ENCODE measurements at regions not wholly inside any gene's neighbourhood (a gene's known extent, or its start where the extent isn't known, plus 50 kb on each side); places are given as distances from the start of the nearest gene placed in this dataset.

- Histone ChIP-seq H3K4me2 (ENCODE audit: insufficient read depth, low read length) (no peak overlapping the region), H3K36me3 (ENCODE audit: control insufficient read depth in 2 of 2, extremely low read depth in 1 of 2, insufficient read depth in 2 of 2, low read length in 2 of 2) (no peaks in the 10 kb centered on the region), H3K27me3 (ENCODE audit: control insufficient read depth in 2 of 2, insufficient read depth in 2 of 2, low read length in 2 of 2) (no peaks in the 10 kb centered on the region), H4K20me1 (replicated peaks; ENCODE audit: control insufficient read depth, extremely low read depth, insufficient read depth, low read length) (no peaks in the 10 kb centered on the region), H3K9me1 (replicated peaks; ENCODE audit: control insufficient read depth, extremely low read depth, insufficient read depth, low read length) (no peaks in the 10 kb centered on the region), H3K9ac (replicated peaks; ENCODE audit: extremely low read depth, insufficient read depth, low read length) (no peak overlapping the region), H3K79me2 (ENCODE audit: control insufficient read depth, insufficient read depth, low read length) (no peaks in the 10 kb centered on the region), H2AFZ (ENCODE audit: low read depth, low read length) (no peak overlapping the region), H3K4me3 (replicated peaks in 1 of 3; ENCODE audit: insufficient read depth in 1 of 3, low read depth in 1 of 3, low read length in 3 of 3) (no peak overlapping the region), H3K9me3 (replicated peaks; ENCODE audit: control insufficient read depth, insufficient read depth, low read length) (no peaks in the 10 kb centered on the region), H3K4me1 (ENCODE audit: control insufficient read depth, extremely low read depth, insufficient read depth, low read length) (no peaks in the 10 kb centered on the region), H3K27ac (ENCODE audit: insufficient read depth, low read depth, low read length) (no peak overlapping the region)
- DNase-seq (ENCODE audit: low read depth, low spot score) (no peak), FAIRE-seq (no peak)
- ChIA-PET CTCF (no interaction called here), POLR2A (no interaction called here)
- BruUV-seq (replicated peaks) = no TSS peak
- TF ChIP-seq CTCF (IDR thresholded peaks at IDR 0.05; ENCODE audit: extremely low read depth in 1 of 2, insufficient read depth in 1 of 2, low read depth in 1 of 2, low read length in 2 of 2) (no peak), FOS (IDR thresholded peaks at IDR 0.05; ENCODE audit: borderline replicate concordance, insufficient read depth, low read length) (no peak), MYC (IDR thresholded peaks at IDR 0.05; ENCODE audit: low read depth, low read length) (no peak), POLR2A (IDR thresholded peaks at IDR 0.05; ENCODE audit: low read depth, low read length) (no peak)
- dilution Hi-C loops (cut with MboI; ENCODE audit: extremely low pct_ligation_motif_present, low sequenced_read_pairs) (no loop called here), intact Hi-C loops (cut with micrococcal nuclease) (no loop called here)
Measured at GRCh38 chr9:109709866-109710265, 70.1 kb upstream of the PALM2AKAP2 start.

GRCh38 chr9:109710830-109711229 lies 69.2 kb upstream of the PALM2AKAP2 start:
- Histone ChIP-seq H3K4me3 (replicated peaks in 1 of 3; ENCODE audit: insufficient read depth in 1 of 3, low read depth in 1 of 3, low read length in 3 of 3) (no peak overlapping the region), H3K27ac (ENCODE audit: insufficient read depth, low read depth, low read length) (no peak overlapping the region), H3K27me3 (ENCODE audit: control insufficient read depth in 2 of 2, insufficient read depth in 2 of 2, low read length in 2 of 2) (no peaks in the 10 kb centered on the region), H3K4me2 (ENCODE audit: insufficient read depth, low read length) (no peak overlapping the region), H3K9me3 (replicated peaks; ENCODE audit: control insufficient read depth, insufficient read depth, low read length) (no peaks in the 10 kb centered on the region), H2AFZ (ENCODE audit: low read depth, low read length) (no peak overlapping the region), H3K9ac (replicated peaks; ENCODE audit: extremely low read depth, insufficient read depth, low read length) (no peak overlapping the region), H3K36me3 (ENCODE audit: control insufficient read depth in 2 of 2, extremely low read depth in 1 of 2, insufficient read depth in 2 of 2, low read length in 2 of 2) (no peaks in the 10 kb centered on the region), H4K20me1 (replicated peaks; ENCODE audit: control insufficient read depth, extremely low read depth, insufficient read depth, low read length) (no peaks in the 10 kb centered on the region), H3K79me2 (ENCODE audit: control insufficient read depth, insufficient read depth, low read length) (no peaks in the 10 kb centered on the region), H3K4me1 (ENCODE audit: control insufficient read depth, extremely low read depth, insufficient read depth, low read length) (no peaks in the 10 kb centered on the region), H3K9me1 (replicated peaks; ENCODE audit: control insufficient read depth, extremely low read depth, insufficient read depth, low read length) (no peaks in the 10 kb centered on the region)
- ChIA-PET POLR2A (no interaction called here), CTCF (no interaction called here)
- TF ChIP-seq EZH2 (IDR thresholded peaks at IDR 0.05; ENCODE audit: borderline replicate concordance, low read depth, low read length, severe bottlenecking) = no peak
- TF ChIP-seq JUN (IDR thresholded peaks at IDR 0.05; ENCODE audit: borderline replicate concordance, insufficient read depth, insufficient read length, low read depth) = no peak
- no peak for TF ChIP-seq GATA2 (IDR thresholded peaks at IDR 0.05; ENCODE audit: insufficient read depth, insufficient read length, low read depth, low read length)
- TF ChIP-seq MYC (IDR thresholded peaks at IDR 0.05; ENCODE audit: low read depth, low read length) = no peak
- no peak for TF ChIP-seq POLR2AphosphoS5 (IDR thresholded peaks at IDR 0.05; ENCODE audit: insufficient read depth, low read depth, low read length)
- TF ChIP-seq MAX (IDR thresholded peaks at IDR 0.05; ENCODE audit: insufficient read depth, insufficient read length) = no peak
- TF ChIP-seq POLR2A (IDR thresholded peaks at IDR 0.05; ENCODE audit: low read depth, low read length) = no peak
- no peak for TF ChIP-seq CTCF (IDR thresholded peaks at IDR 0.05; ENCODE audit: extremely low read depth in 1 of 2, insufficient read depth in 1 of 2, low read depth in 1 of 2, low read length in 2 of 2)
- TF ChIP-seq FOS (IDR thresholded peaks at IDR 0.05; ENCODE audit: borderline replicate concordance, insufficient read depth, low read length) = no peak
- intact Hi-C loops (cut with micrococcal nuclease) = no loop called here
- FAIRE-seq (no peak), DNase-seq (ENCODE audit: low read depth, low spot score) (no peak)
- dilution Hi-C loops (cut with MboI; ENCODE audit: extremely low pct_ligation_motif_present, low sequenced_read_pairs) = no loop called here
- no TSS peak for BruUV-seq (replicated peaks)

Measured in endothelial cell of umbilical vein (primary cell).